GM18505 (cell line): ENCODE measurements at regions not wholly inside any gene's neighbourhood (a gene's known extent, or its start where the extent isn't known, plus 50 kb on each side); places are given as distances from the start of the nearest gene placed in this dataset.

Source experiments
- ATAC-seq: cut with Tn5 transposase; IDR thresholded peaks from one replicate; pipeline ENCODE4 v1.9.1; 2021; ENCODE audit not compliant: unreplicated experiment
- POLR2A ChIP-seq: IDR thresholded peaks from 4 replicates; pipeline ENCODE4 v1.6.1; 2011; ENCODE audit warnings: borderline replicate concordance; ENCODE audit not compliant: insufficient read depth, insufficient read length; ENCODE audit errors: extremely low read depth

GRCh38 chr10:128940081-128940480, 527.0 kb upstream of the MGMT start:
- no peak for ATAC-seq
- TF ChIP-seq POLR2A, result no peak

- no peak for TF ChIP-seq POLR2A
- ATAC-seq, result no peak
Measured at GRCh38 chr10:128943111-128943510, 523.9 kb upstream of the MGMT start.

GRCh38 chr10:128945398-128945797, 521.6 kb upstream of the MGMT start:
- TF ChIP-seq POLR2A, result no peak
- no peak for ATAC-seq

- no peak for TF ChIP-seq POLR2A
- ATAC-seq, result no peak
Measured at GRCh38 chr10:128950159-128950915, 516.7 kb upstream of the MGMT start.

- ATAC-seq, result no peak
- TF ChIP-seq POLR2A, result no peak
Measured at GRCh38 chr10:128950916-128951275, 516.1 kb upstream of the MGMT start.

GRCh38 chr10:128952856-128953255, 514.2 kb upstream of the MGMT start:
- no peak for TF ChIP-seq POLR2A
- ATAC-seq, result no peak

GRCh38 chr10:128956149-128956548, 510.9 kb upstream of the MGMT start:
- no peak for ATAC-seq
- no peak for TF ChIP-seq POLR2A

GRCh38 chr10:128957221-128957620, 509.8 kb upstream of the MGMT start:
- TF ChIP-seq POLR2A, result no peak
- ATAC-seq, result no peak

- TF ChIP-seq POLR2A, result no peak
- no peak for ATAC-seq
Measured at GRCh38 chr10:128958834-128959690, 508.0 kb upstream of the MGMT start.

GRCh38 chr10:128959746-128960145, 507.3 kb upstream of the MGMT start:
- TF ChIP-seq POLR2A, result no peak
- ATAC-seq, result no peak

GRCh38 chr10:128960517-128960916, 506.5 kb upstream of the MGMT start:
- TF ChIP-seq POLR2A, result no peak
- ATAC-seq, result no peak

GRCh38 chr10:128962182-128962581, 504.9 kb upstream of the MGMT start:
- ATAC-seq, result no peak
- no peak for TF ChIP-seq POLR2A

GRCh38 chr10:128963211-128964099, 503.6 kb upstream of the MGMT start:
- TF ChIP-seq POLR2A, result no peak
- ATAC-seq, result no peak
